Omental fat pad (tissue), 3 donors: ENCODE measurements at regions not wholly inside any gene's neighbourhood (a gene's known extent, or its start where the extent isn't known, plus 50 kb on each side); places are given as distances from the start of the nearest gene placed in this dataset.

Experiments
- ATAC-seq: fragments of 150-250 bp; one replicate; pipeline ENCODE4 v1.9.1; 2016; ENCODE audit warnings: mild to moderate bottlenecking, moderate library complexity; ENCODE audit not compliant: low FRiP score
- DNase-seq: peaks from one replicate; pipeline ENCODE4 v3.0.0-alpha.2; 2019; ENCODE audit warnings: low spot score
- CTCF ChIP-seq, 3 donors: fragments of 450-650 bp; IDR thresholded peaks; one replicate each; pipeline ENCODE4 v1.5.1; 2016 to 2017; ENCODE audit warnings: antibody characterized with exemption in 3 of 3, mild to moderate bottlenecking in 3 of 3, moderate library complexity in 2 of 3

GRCh38 chr5:56580864-56581263 is 234.5 kb upstream of the MAP3K1 start:
- no peak for DNase-seq
- no peak for ATAC-seq
- no peak for TF ChIP-seq CTCF (IDR thresholded peaks at IDR 0.05)

GRCh38 chr5:56575821-56576220 is 239.5 kb upstream of the MAP3K1 start:
- DNase-seq (no peak), ATAC-seq (no peak)
- no peak for TF ChIP-seq CTCF (IDR thresholded peaks at IDR 0.05)

- no peak for DNase-seq
- no peak for ATAC-seq
- no peak for TF ChIP-seq CTCF (IDR thresholded peaks at IDR 0.05)
Observed at GRCh38 chr5:56574778-56575177, 240.6 kb upstream of the MAP3K1 start.

- no peak for TF ChIP-seq CTCF (IDR thresholded peaks at IDR 0.05)
- ATAC-seq (peak; percentile 81), DNase-seq (no peak)
Observed at GRCh38 chr5:56569566-56569965, 245.8 kb upstream of the MAP3K1 start.

GRCh38 chr5:56569076-56569475 is 246.3 kb upstream of the MAP3K1 start:
- TF ChIP-seq CTCF (IDR thresholded peaks at IDR 0.05), result no peak
- no peak for DNase-seq
- ATAC-seq, result no peak

GRCh38 chr5:56567278-56567677 is 248.1 kb upstream of the MAP3K1 start:
- DNase-seq (no peak), ATAC-seq (no peak)
- TF ChIP-seq CTCF (IDR thresholded peaks at IDR 0.05), result no peak

- ATAC-seq (no peak), DNase-seq (no peak)
- TF ChIP-seq CTCF (IDR thresholded peaks at IDR 0.05), result no peak
Observed at GRCh38 chr5:56566374-56567249, 248.7 kb upstream of the MAP3K1 start.
